Ectodermal cell (in vitro differentiated cells): ENCODE measurements at regions not wholly inside any gene's neighbourhood (a gene's known extent, or its start where the extent isn't known, plus 50 kb on each side); places are given as distances from the start of the nearest gene placed in this dataset.

Experiments used
- H3K27ac ChIP-seq: 2 replicates; pipeline ENCODE4 v1.7.0; 2013; ENCODE audit warnings: mild to moderate bottlenecking, low read depth, low read length; ENCODE audit not compliant: insufficient read depth, poor library complexity, severe bottlenecking
- H3K27me3 ChIP-seq: 2 replicates; pipeline ENCODE4 v1.7.0; 2013; ENCODE audit warnings: mild to moderate bottlenecking, low read length; ENCODE audit not compliant: insufficient read depth, control insufficient read depth, poor library complexity, severe bottlenecking
- H3K36me3 ChIP-seq: one replicate; pipeline ENCODE4 v1.7.0; 2013; ENCODE audit warnings: low read length; ENCODE audit not compliant: control insufficient read depth, insufficient read depth
- H3K4me1 ChIP-seq: one replicate; pipeline ENCODE4 v1.7.0; 2013; ENCODE audit warnings: low read length; ENCODE audit not compliant: control insufficient read depth, insufficient read depth
- H3K4me3 ChIP-seq: 2 replicates; pipeline ENCODE4 v1.7.0; 2013; ENCODE audit warnings: low read depth, low read length, control low read depth; ENCODE audit not compliant: insufficient read depth
- H3K9me3 ChIP-seq: 2 replicates; pipeline ENCODE4 v1.7.0; 2013; ENCODE audit warnings: mild to moderate bottlenecking, low read length, moderate library complexity; ENCODE audit not compliant: control insufficient read depth
- WGBS, 2 experiments: methylation state at CpG; one replicate each; pipeline ENCODE4 v1.1.7; 2013; ENCODE audit warnings: missing lambda C conversion rate in 2 of 2; 5-methylcytosine and 5-hydroxymethylcytosine counted together

GRCh38 chr1:14524826-14525636, 73.5 kb upstream of the KAZN start:
- H3K4me3 ChIP-seq: no peak overlapping the region
- no peaks in the 10 kb centered on the region for H3K9me3 ChIP-seq
- WGBS, 2 experiments: 91 to 93% methylated on average over 3 of the region's 3 CpGs
- H3K27ac ChIP-seq: no peak overlapping the region
- no peaks in the 10 kb centered on the region for H3K4me1 ChIP-seq
- H3K36me3 ChIP-seq: no peaks in the 10 kb centered on the region
- H3K27me3 ChIP-seq: no peaks in the 10 kb centered on the region

GRCh38 chr1:14529475-14529874, 69.0 kb upstream of the KAZN start:
- Histone ChIP-seq H3K4me1 (no peaks in the 10 kb centered on the region), H3K9me3 (no peaks in the 10 kb centered on the region), H3K27ac (no peak overlapping the region), H3K36me3 (no peaks in the 10 kb centered on the region), H3K4me3 (no peak overlapping the region), H3K27me3 (no peaks in the 10 kb centered on the region)
- WGBS, 2 experiments: 87 to 94% methylated on average over 2 of the region's 2 CpGs

GRCh38 chr1:14531519-14531918, 67.0 kb upstream of the KAZN start:
- Histone ChIP-seq H3K9me3 (no peaks in the 10 kb centered on the region), H3K27ac (no peak overlapping the region), H3K36me3 (no peaks in the 10 kb centered on the region), H3K27me3 (no peaks in the 10 kb centered on the region), H3K4me3 (no peak overlapping the region), H3K4me1 (no peaks in the 10 kb centered on the region)
- WGBS, 2 experiments: 94% methylated on average over 3 to 4 of the region's 4 CpGs

- no peak overlapping the region for H3K27ac ChIP-seq
- no peaks in the 10 kb centered on the region for H3K9me3 ChIP-seq
- H3K27me3 ChIP-seq: no peaks in the 10 kb centered on the region
- no peak overlapping the region for H3K4me3 ChIP-seq
- 93 to 95% methylated on average over 6 of the region's 6 CpGs for WGBS, 2 experiments
- H3K36me3 ChIP-seq: no peaks in the 10 kb centered on the region
- H3K4me1 ChIP-seq: peaks cover 4% of the 10 kb centered on the region
These were observed 62.7 kb upstream of the KAZN start for GRCh38 chr1:14535619-14536355.

GRCh38 chr1:14538335-14538734, 60.1 kb upstream of the KAZN start:
- Histone ChIP-seq H3K4me1 (peaks cover 4% of the 10 kb centered on the region), H3K9me3 (no peaks in the 10 kb centered on the region), H3K4me3 (no peak overlapping the region), H3K27me3 (no peaks in the 10 kb centered on the region), H3K36me3 (no peaks in the 10 kb centered on the region), H3K27ac (no peak overlapping the region)
- 90% methylated on average over 4 of the region's 4 CpGs for WGBS, 2 experiments

GRCh38 chr1:14539309-14539708, 59.2 kb upstream of the KAZN start:
- Histone ChIP-seq H3K27me3 (no peaks in the 10 kb centered on the region), H3K9me3 (no peaks in the 10 kb centered on the region), H3K4me1 (peaks cover 4% of the 10 kb centered on the region), H3K4me3 (no peak overlapping the region), H3K36me3 (no peaks in the 10 kb centered on the region), H3K27ac (no peak overlapping the region)
- WGBS, 2 experiments: 96 to 97% methylated on average over 3 of the region's 3 CpGs

GRCh38 chr1:14539953-14540563, 58.4 kb upstream of the KAZN start:
- H3K27ac ChIP-seq: peak overlapping the region; percentile 53

GRCh38 chr1:14541348-14541747, 57.1 kb upstream of the KAZN start:
- H3K9me3 ChIP-seq: no peaks in the 10 kb centered on the region
- H3K36me3 ChIP-seq: no peaks in the 10 kb centered on the region
- H3K27ac ChIP-seq: no peak overlapping the region
- H3K27me3 ChIP-seq: no peaks in the 10 kb centered on the region
- no peak overlapping the region for H3K4me3 ChIP-seq
- H3K4me1 ChIP-seq: peaks cover 4% of the 10 kb centered on the region
- WGBS, 2 experiments: 95 to 96% methylated on average over 5 of the region's 5 CpGs

More at GRCh38 chr1:14539953-14540563, 58.4 kb upstream of the KAZN start:
- Histone ChIP-seq H3K9me3 (no peaks in the 10 kb centered on the region), H3K36me3 (no peaks in the 10 kb centered on the region), H3K4me1 (peaks cover 4% of the 10 kb centered on the region), H3K4me3 (no peak overlapping the region), H3K27me3 (no peaks in the 10 kb centered on the region)
- WGBS, 2 experiments: 76 to 87% methylated on average over 8 of the region's 9 CpGs

GRCh38 chr1:14543191-14543840, 55.2 kb upstream of the KAZN start:
- Histone ChIP-seq H3K36me3 (no peaks in the 10 kb centered on the region), H3K4me3 (no peak overlapping the region), H3K9me3 (no peaks in the 10 kb centered on the region), H3K4me1 (peaks cover 4% of the 10 kb centered on the region), H3K27me3 (no peaks in the 10 kb centered on the region), H3K27ac (no peak overlapping the region)
- WGBS, 2 experiments: 81% methylated on average over 6 to 7 of the region's 7 CpGs

GRCh38 chr1:14544319-14544718, 54.2 kb upstream of the KAZN start:
- 84 to 86% methylated on average over 2 of the region's 2 CpGs for WGBS, 2 experiments
- H3K9me3 ChIP-seq: no peaks in the 10 kb centered on the region
- H3K27ac ChIP-seq: no peak overlapping the region
- H3K4me3 ChIP-seq: no peak overlapping the region
- no peaks in the 10 kb centered on the region for H3K36me3 ChIP-seq
- H3K4me1 ChIP-seq: peaks cover 4% of the 10 kb centered on the region
- no peaks in the 10 kb centered on the region for H3K27me3 ChIP-seq
